ENCODE measurements at regions not wholly inside any gene's neighbourhood (a gene's known extent, or its start where the extent isn't known, plus 50 kb on each side); places are given as distances from the start of the nearest gene placed in this dataset.

GRCh38 chr7:125618516-125618915, 688.9 kb upstream of the POT1 start:
- Histone ChIP-seq H4K20me1 (ENCODE audit: insufficient read depth, low read length) (no peaks in the 10 kb centered on the region), H3K27ac (ENCODE audit: low read depth, low read length, poor library complexity, severe bottlenecking) (no peak overlapping the region), H3K9me2 (ENCODE audit: low read depth, low read length) (no peaks in the 10 kb centered on the region), H2AFZ (ENCODE audit: low read length) (no peak overlapping the region), H3K9ac (ENCODE audit: low read length) (no peak overlapping the region), H3K4me2 (ENCODE audit: low read length) (no peak overlapping the region), H3K79me2 (ENCODE audit: insufficient read depth, low read length) (no peaks in the 10 kb centered on the region), H3K9me3 (ENCODE audit: low read length) (no peaks in the 10 kb centered on the region), H3K36me3 (ENCODE audit: insufficient read depth, low read length) (no peaks in the 10 kb centered on the region), H3K4me3 (ENCODE audit: low read depth, low read length, poor library complexity, severe bottlenecking) (no peak overlapping the region), H3K4me1 (ENCODE audit: insufficient read depth, low read length, severe bottlenecking) (no peaks in the 10 kb centered on the region), H3K27me3 (ENCODE audit: insufficient read depth, low read length) (no peaks in the 10 kb centered on the region), H3F3A (ENCODE audit: insufficient read depth, low read length) (no peaks in the 10 kb centered on the region)
- no peak for TF ChIP-seq CTCF (IDR thresholded peaks at IDR 0.05; ENCODE audit: low read length)
- TF ChIP-seq EZH2 (IDR thresholded peaks at IDR 0.05; ENCODE audit: borderline replicate concordance, low read length): no peak

- Histone ChIP-seq H4K20me1 (ENCODE audit: insufficient read depth, low read length) (no peaks in the 10 kb centered on the region), H3K79me2 (ENCODE audit: insufficient read depth, low read length) (no peaks in the 10 kb centered on the region), H3F3A (ENCODE audit: insufficient read depth, low read length) (no peaks in the 10 kb centered on the region), H3K36me3 (ENCODE audit: insufficient read depth, low read length) (no peaks in the 10 kb centered on the region), H3K27me3 (ENCODE audit: insufficient read depth, low read length) (no peaks in the 10 kb centered on the region), H3K9me3 (ENCODE audit: low read length) (no peaks in the 10 kb centered on the region), H2AFZ (ENCODE audit: low read length) (no peak overlapping the region), H3K4me1 (ENCODE audit: insufficient read depth, low read length, severe bottlenecking) (no peaks in the 10 kb centered on the region), H3K9me2 (ENCODE audit: low read depth, low read length) (no peaks in the 10 kb centered on the region), H3K27ac (ENCODE audit: low read depth, low read length, poor library complexity, severe bottlenecking) (no peak overlapping the region), H3K4me2 (ENCODE audit: low read length) (no peak overlapping the region), H3K4me3 (ENCODE audit: low read depth, low read length, poor library complexity, severe bottlenecking) (no peak overlapping the region), H3K9ac (ENCODE audit: low read length) (no peak overlapping the region)
- TF ChIP-seq CTCF (IDR thresholded peaks at IDR 0.05; ENCODE audit: low read length): no peak
- TF ChIP-seq EZH2 (IDR thresholded peaks at IDR 0.05; ENCODE audit: borderline replicate concordance, low read length): no peak
Measured at GRCh38 chr7:125611582-125611981, 682.0 kb upstream of the POT1 start.

GRCh38 chr7:125606671-125607070, 677.0 kb upstream of the POT1 start:
- TF ChIP-seq CTCF (IDR thresholded peaks at IDR 0.05; ENCODE audit: low read length): no peak
- no peak for TF ChIP-seq EZH2 (IDR thresholded peaks at IDR 0.05; ENCODE audit: borderline replicate concordance, low read length)
- no peak overlapping the region for H2AFZ ChIP-seq (ENCODE audit: low read length)
- no peak overlapping the region for H3K4me3 ChIP-seq (ENCODE audit: low read depth, low read length, poor library complexity, severe bottlenecking)
- H3F3A ChIP-seq (ENCODE audit: insufficient read depth, low read length): no peaks in the 10 kb centered on the region
- H3K27ac ChIP-seq (ENCODE audit: low read depth, low read length, poor library complexity, severe bottlenecking): no peak overlapping the region
- no peaks in the 10 kb centered on the region for H3K27me3 ChIP-seq (ENCODE audit: insufficient read depth, low read length)
- H3K4me2 ChIP-seq (ENCODE audit: low read length): no peak overlapping the region
- no peaks in the 10 kb centered on the region for H3K9me3 ChIP-seq (ENCODE audit: low read length)
- H3K4me1 ChIP-seq (ENCODE audit: insufficient read depth, low read length, severe bottlenecking): no peaks in the 10 kb centered on the region
- H4K20me1 ChIP-seq (ENCODE audit: insufficient read depth, low read length): no peaks in the 10 kb centered on the region
- H3K36me3 ChIP-seq (ENCODE audit: insufficient read depth, low read length): no peaks in the 10 kb centered on the region
- no peaks in the 10 kb centered on the region for H3K79me2 ChIP-seq (ENCODE audit: insufficient read depth, low read length)
- no peaks in the 10 kb centered on the region for H3K9me2 ChIP-seq (ENCODE audit: low read depth, low read length)
- H3K9ac ChIP-seq (ENCODE audit: low read length): no peak overlapping the region

All from OCI-LY1 (cell line).